Stimulated activated CD4-positive, alpha-beta T cell treated with anti-CD3 and anti-CD28 coated beads, Interleukin-1b, Interleukin-23, amount 100 ng/mL, for 4 hours (primary cell): ENCODE measurements at regions not wholly inside any gene's neighbourhood (a gene's known extent, or its start where the extent isn't known, plus 50 kb on each side); places are given as distances from the start of the nearest gene placed in this dataset.
"Not testable (repeated sequence)": the region's sequence is repeated elsewhere in the genome, so short reads cannot be mapped to it uniquely, and the experiment has no call there.

Experiments
- DNase-seq, 2 donors: peaks; one replicate each; pipeline ENCODE4 v3.0.0-alpha.2; 2020; ENCODE audit warnings: low read depth in 2 of 2

GRCh38 chr6:144476286-144476685 lies 191.2 kb downstream of the UTRN start:
- no peak for DNase-seq

- DNase-seq = no peak
Measured at GRCh38 chr6:144477396-144477795, 192.3 kb downstream of the UTRN start.

GRCh38 chr6:144477856-144478255 lies 192.7 kb downstream of the UTRN start:
- DNase-seq = no peak

- no peak for DNase-seq
Measured at GRCh38 chr6:144478483-144478882, 193.3 kb downstream of the UTRN start.

- DNase-seq = no peak
Measured at GRCh38 chr6:144479991-144480390, 194.9 kb downstream of the UTRN start.

GRCh38 chr6:144480473-144480872 lies 195.3 kb downstream of the UTRN start:
- DNase-seq = no peak

GRCh38 chr6:144481527-144481926 lies 196.4 kb downstream of the UTRN start:
- no peak for DNase-seq

- peak; percentile 51 to 65 for DNase-seq
Measured at GRCh38 chr6:144482142-144482541, 197.0 kb downstream of the UTRN start.

- DNase-seq = no peak
Measured at GRCh38 chr6:144485531-144485930, 200.4 kb downstream of the UTRN start.

- DNase-seq = no peak
Measured at GRCh38 chr6:144488590-144488989, 203.5 kb downstream of the UTRN start.

GRCh38 chr6:144493035-144493910 lies 208.1 kb downstream of the UTRN start:
- DNase-seq = no peak

- DNase-seq = not testable (repeated sequence)
Measured at GRCh38 chr6:144495076-144495475, 209.9 kb downstream of the UTRN start.

- no peak for DNase-seq
Measured at GRCh38 chr6:144497650-144498049, 212.5 kb downstream of the UTRN start.

GRCh38 chr6:144500892-144501291 lies 215.8 kb downstream of the UTRN start:
- DNase-seq = no peak

GRCh38 chr6:144505214-144505613 lies 220.1 kb downstream of the UTRN start:
- DNase-seq = not testable (repeated sequence)

- DNase-seq = not testable (repeated sequence)
Measured at GRCh38 chr6:144506051-144506450, 220.9 kb downstream of the UTRN start.

GRCh38 chr6:144507772-144508312 lies 222.7 kb downstream of the UTRN start:
- DNase-seq = not testable (repeated sequence)

GRCh38 chr6:144510859-144511258 lies 225.7 kb downstream of the UTRN start:
- no peak for DNase-seq

GRCh38 chr6:144515761-144516160 lies 230.6 kb downstream of the UTRN start:
- no peak for DNase-seq

- no peak for DNase-seq
Measured at GRCh38 chr6:144519426-144519825, 234.3 kb downstream of the UTRN start.

- no peak for DNase-seq
Measured at GRCh38 chr6:144528743-144529425, 243.7 kb downstream of the UTRN start.

GRCh38 chr6:144530118-144530517 lies 245.0 kb downstream of the UTRN start:
- DNase-seq = no peak

GRCh38 chr6:144532238-144532637 lies 247.1 kb downstream of the UTRN start:
- DNase-seq = not testable (repeated sequence)
